ENCODE measurements at regions not wholly inside any gene's neighbourhood (a gene's known extent, or its start where the extent isn't known, plus 50 kb on each side); places are given as distances from the start of the nearest gene placed in this dataset.
"Not testable (repeated sequence)": the region's sequence is repeated elsewhere in the genome, so short reads cannot be mapped to it uniquely, and the experiment has no call there.

- DNase-seq: no peak
Measured at GRCh38 chr4:122100508-122100907, 51.6 kb upstream of the BLTP1 start.

- DNase-seq: no peak
Measured at GRCh38 chr4:122099896-122100295, 52.2 kb upstream of the BLTP1 start.

- no peak for DNase-seq
Measured at GRCh38 chr4:122091836-122092405, 60.2 kb upstream of the BLTP1 start.

DNA sequence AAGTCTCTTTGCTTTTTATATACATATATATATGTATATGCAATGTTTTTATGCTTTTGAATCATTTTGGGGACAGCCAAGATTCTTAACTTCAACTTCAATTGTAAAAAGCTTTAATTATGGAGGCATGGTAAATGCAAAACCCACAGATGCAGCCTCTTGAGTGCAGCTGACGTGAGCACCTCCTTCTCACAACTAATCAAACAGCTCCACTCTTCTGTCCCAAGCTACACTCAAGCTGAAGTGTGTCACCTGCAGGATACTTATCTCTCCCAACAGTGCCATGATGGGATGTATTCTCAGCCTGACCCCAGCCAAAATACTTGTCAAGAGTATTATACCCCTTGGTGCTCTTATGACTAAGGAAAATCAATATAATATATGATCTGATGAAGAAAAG, 60.7 kb upstream of the BLTP1 start:
- no peak for DNase-seq

- no peak for DNase-seq
Measured at GRCh38 chr4:122090989-122091388, 61.1 kb upstream of the BLTP1 start.

GRCh38 chr4:122086338-122087065, 65.6 kb upstream of the BLTP1 start:
- no peak for DNase-seq

DNA sequence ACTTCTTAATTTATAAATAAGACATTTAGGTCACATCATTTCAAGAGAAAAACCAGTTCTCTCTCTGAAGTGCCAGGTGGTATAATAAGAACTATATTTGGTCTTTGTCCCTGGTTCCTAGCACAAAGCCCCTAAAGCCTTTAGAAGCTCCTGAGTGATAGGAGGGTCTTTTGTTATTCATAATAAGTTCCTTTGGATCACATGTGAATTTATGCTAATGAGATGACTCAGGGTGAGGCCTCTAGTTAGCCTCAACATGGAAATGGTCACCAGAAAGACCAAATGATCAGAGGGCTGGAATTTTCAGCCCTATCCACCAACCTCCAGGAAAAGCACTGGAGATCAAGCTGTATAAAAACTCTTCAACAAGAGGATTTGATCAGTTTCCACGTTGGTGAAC, 68.1 kb upstream of the BLTP1 start:
- DNase-seq: no peak

DNA sequence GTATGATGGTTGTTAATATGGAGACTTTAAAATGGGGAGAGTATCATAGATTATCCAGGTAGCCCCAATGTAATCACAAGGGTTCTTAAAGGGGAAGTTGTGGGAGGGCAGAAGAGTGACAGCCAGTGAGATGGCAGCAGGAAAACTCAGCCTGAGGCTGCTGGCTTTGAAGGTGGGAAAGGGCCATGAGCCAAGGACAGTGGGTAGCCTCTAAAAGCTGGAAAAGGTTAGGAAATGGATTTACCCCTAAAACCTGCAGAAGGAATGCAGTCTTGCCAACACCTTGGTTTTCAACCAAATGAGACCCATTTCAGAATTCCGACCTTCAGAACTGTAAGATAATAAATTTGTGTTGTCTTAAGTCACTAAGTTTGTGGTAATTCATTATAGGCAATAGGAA, 68.8 kb upstream of the BLTP1 start:
- no peak for DNase-seq

DNA sequence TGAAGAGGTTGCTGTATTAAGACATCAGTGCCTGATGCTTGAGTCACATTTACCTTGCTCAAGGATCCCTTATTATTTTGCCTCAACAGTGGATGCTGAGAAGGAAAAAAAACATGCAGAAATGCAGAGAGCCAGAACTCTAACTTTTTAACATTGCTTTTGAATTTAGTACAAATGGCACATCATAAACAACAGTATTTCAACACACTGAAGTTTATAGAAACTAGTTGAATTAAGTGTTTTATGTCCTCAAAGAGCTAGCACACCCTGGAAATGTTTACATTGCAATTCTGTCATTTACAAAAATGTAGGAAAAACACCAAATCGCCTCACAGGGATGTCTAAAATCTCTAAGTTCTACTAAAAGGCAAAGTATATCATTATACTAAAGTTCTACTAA, 69.5 kb upstream of the BLTP1 start:
- DNase-seq: no peak

DNA sequence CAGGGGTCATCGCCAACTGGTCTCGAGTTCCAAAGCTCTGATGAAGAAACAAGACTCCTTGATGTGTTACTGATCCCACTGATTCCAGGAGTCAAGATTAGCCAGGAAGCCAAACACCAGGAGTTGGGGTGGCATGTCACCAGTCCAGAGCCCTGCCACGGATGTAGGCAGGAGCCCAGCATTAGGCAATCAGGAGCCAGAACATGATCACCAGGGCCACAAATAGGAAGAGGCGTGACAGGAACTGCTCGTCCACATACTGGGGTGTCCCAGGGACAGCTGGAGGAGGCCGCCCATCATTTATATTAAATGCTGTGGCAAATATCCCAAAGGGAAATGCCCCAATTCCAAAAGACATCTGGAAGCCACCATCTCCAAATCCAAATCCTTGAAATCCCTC, 74.5 kb upstream of the BLTP1 start:
- not testable (repeated sequence) for DNase-seq

- not testable (repeated sequence) for DNase-seq
Measured at GRCh38 chr4:122076835-122077234, 75.3 kb upstream of the BLTP1 start.

DNA sequence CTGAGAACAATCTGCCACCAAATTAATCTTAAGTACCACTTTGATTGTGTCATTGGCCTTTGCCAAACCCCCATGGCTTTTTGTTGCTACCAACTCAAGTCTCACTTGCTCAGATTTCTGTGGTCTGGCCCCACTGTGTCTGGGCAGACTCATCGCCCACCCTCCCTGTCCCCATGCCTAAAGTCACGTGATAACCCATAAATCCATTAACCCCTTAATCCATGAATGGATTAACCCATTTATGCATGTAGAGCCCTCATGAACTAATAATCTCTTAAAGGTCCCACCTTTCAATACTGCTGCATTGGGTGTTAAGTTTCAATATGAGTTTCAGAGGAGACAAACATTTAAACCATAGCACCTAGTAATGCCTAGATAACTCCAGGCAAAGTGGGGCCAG, 78.5 kb upstream of the BLTP1 start:
- DNase-seq: peak; percentile 93

DNA sequence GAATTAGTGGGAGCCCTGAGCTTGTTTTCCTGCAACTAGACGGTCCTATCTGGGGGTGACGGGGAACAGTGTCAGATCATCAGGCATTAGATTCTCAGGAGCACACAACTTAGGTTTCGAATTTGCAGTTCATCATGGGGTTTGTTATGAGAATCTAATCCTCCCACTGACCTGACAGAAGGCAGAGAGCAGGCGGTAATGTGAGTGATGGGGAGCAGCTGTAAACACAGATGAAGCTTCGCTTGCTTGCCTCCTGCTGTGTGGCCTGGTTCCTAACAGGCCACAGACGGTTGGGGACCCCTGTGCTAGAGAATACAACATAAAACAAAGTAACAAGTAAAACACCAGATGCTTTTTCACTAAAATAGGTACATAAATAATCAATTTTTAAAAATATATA, 86.2 kb upstream of the BLTP1 start:
- DNase-seq: peak; percentile 28

DNA sequence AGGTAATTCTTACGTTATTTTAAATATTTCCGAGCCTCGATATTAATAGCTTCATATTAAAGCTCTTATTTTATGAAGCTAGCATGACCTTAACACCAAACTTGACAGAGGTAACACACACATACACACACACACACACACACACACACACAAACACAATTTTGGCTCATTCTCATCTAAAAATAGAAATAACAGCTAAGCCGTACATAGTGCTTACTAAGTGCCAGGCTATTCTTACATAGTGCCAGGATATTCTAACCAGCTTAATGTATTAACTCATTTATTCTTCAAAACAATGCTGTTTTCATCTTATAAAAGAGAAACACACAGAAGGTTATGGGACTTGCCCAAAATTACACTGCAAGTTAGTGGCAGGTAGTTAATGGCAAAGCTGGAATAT, 87.0 kb upstream of the BLTP1 start:
- no peak for DNase-seq

DNA sequence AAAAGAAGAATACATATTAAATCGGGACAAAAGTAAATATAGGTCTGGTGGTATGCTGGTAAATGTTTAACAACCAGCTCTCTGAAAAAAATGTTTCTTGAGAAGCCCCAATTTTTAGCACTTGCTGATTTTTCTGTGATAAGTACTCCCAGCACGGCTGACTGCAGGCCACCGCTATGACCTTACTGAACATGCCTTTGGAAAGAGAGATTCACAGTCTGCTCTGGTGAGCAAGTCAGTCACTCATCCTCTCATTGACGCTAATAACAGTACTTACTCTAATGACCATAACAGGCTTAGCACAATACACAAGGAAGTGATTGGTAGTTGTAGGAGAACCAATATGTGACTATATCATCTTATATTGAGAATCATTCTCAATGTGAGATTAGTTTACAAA, 98.9 kb upstream of the BLTP1 start:
- no peak for DNase-seq

GRCh38 chr4:122052677-122053076, 99.5 kb upstream of the BLTP1 start:
- no peak for DNase-seq

DNA sequence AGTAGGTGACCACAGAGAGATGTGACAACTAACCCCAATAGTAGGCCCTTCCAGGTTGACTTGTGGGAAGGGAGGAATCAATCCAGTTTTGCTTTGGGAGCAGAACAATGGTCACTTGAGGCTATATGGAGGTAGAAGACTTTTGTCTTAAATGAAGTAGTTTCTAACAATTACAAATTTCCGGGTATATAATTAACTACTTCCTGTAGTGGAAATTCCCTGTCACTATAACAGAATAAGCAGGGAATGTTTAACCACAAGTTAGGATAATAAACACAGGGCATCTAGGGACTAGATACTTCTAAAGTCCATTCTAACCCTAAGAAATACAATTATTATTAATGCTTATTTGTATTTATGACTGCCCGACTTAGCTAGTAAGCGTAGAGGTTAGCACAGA, 99.0 kb upstream of the TRPC3 start:
- DNase-seq: no peak

DNA sequence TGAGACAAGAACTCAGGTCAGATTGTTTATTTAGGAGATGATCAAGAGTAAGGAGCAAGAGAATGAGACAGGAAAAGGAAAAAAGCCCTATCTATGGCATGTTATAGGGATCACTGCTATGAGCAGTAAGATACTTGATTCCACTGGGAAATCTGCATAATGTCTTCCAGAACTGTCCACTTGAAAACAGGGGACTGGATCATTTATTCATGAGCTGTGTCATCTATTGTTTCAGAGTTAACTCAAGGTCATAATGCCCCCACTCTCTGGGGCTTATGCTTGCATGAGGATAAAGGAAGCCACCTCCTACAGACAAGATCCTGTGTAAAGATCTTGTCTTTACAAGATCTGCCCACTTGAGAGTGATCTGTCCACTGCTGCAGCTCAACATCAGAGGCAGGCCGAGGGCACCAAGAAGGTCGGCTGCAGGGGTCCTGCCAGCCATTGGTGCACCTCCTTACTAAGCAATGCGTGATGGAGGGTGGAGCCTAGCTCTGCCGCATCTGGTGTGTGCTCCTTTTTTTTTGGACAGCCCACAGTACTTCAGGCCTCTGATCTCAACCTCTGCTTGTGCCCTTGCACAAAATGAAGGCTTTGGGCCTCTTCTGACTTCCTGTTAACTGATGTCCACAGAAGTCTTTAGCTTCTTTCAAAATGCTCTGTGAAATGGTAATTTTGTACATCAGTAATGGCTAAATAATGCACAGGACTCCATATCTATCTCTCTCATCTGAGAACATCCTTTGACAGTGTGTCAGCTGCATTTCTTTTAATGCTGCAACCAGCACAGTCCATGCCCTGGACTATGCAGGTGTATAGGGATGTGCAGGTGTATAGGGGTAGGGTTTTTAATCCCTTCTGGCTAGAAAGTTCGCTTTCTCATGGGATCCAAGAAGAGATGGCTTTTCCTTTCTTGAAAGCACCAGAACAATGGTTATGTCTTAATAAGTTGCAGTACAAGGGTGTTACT, 95.9 kb upstream of the TRPC3 start:
- DNase-seq: no peak

DNA sequence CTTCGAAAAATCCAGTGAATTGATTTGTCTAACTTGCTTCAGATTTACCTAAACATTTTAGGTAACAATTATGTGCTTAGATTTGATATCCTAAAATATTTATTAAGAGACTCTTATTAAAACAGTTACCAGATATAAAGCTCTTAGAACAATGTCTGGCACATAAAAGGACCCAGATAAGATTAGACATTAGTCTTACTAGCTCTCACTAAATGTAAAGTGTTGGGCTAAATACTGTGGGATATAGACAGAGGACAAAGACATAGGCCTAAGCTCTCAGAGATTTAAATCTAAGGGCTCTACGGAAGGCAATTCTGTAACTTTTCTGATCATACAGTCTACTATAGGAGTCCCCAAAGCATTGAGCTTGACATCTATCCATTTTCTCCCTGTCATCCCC, 94.4 kb upstream of the TRPC3 start:
- no peak for DNase-seq

GRCh38 chr4:122045533-122045932, 93.7 kb upstream of the TRPC3 start:
- DNase-seq: peak; percentile 70

GRCh38 chr4:122044501-122044900, 92.6 kb upstream of the TRPC3 start:
- DNase-seq: no peak

DNA sequence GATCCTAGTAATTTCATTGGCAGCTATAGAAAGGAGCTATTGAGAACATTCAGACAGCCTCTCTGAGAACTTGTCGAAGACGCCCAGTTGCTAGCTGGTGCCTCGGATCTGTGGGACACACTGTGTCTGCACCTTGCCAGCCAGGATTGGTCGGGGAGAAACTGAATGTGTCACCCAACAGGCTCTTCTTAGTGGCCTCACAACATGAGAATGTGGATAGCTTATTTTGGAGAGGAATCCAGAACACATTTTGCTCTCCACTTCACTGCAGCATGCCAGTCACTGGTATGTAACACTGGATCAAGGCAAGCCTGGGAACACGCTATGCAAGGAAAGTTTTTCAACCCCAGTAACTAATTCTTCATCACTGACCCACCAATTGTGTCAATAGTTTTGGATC, 89.5 kb upstream of the TRPC3 start:
- no peak for DNase-seq

DNA sequence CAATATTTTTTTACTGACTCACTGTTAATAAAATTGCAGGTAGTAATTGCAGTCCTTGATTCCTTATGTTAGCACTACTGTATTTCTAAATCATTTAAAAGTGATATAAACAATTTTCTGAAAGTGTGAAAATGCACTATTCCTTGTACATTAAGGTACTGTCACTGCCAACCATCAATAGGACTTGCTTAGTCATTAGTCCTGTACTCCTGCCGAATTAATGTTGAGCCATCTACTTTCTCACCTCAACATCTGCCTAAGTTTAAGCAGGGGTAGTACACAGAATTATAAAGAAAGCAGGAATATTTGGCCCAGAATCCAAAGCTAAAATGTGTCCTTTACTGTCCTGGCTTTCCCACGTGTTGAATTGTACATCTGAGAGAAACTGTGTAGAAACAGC, 87.0 kb upstream of the TRPC3 start:
- DNase-seq: no peak

- no peak for DNase-seq
Measured at GRCh38 chr4:122034619-122035018, 82.8 kb upstream of the TRPC3 start.

Data from NCI-H524 treated with DMSO at 0.1 percent for 48 hours (cell line).